Right lobe of liver (tissue), 6 donors: ENCODE measurements at regions not wholly inside any gene's neighbourhood (a gene's known extent, or its start where the extent isn't known, plus 50 kb on each side); places are given as distances from the start of the nearest gene placed in this dataset.

Source experiments
- ATAC-seq, 4 donors: fragments of 200-7000 bp; cut with Tn5 transposase; one replicate each; pipeline ENCODE4 v1.9.1; 2020; ENCODE audit warnings: mild to moderate bottlenecking in 4 of 4, moderate library complexity in 4 of 4
- DNase-seq, 3 donors: peaks; one replicate each; pipeline ENCODE4 v3.0.0-alpha.2; 2020
- H3K27ac ChIP-seq, 3 donors: fragments of 200-600 bp; one replicate each; pipeline ENCODE4 v1.8.0; 2022
- H3K27me3 ChIP-seq, 2 donors: fragments of 200-600 bp; one replicate each; pipeline ENCODE4 v1.8.0; 2022
- H3K36me3 ChIP-seq, 4 donors: fragments of 200-600 bp; sonication (generic) in 1 of 4; one replicate each; pipeline versions ENCODE4 v1.5.1 to v1.8.0; 2017 to 2022; ENCODE audit warnings: control low read depth in 1 of 4
- H3K4me1 ChIP-seq, 4 donors: fragments of 200-600 bp; sonication (generic) in 1 of 4; one replicate each; pipeline versions ENCODE4 v1.5.1 to v1.8.0; 2017 to 2022; ENCODE audit warnings: control low read depth in 1 of 4
- H3K4me3 ChIP-seq, 3 donors: fragments of 200-600 bp; one replicate each; pipeline ENCODE4 v1.8.0; 2022
- H3K9me3 ChIP-seq, 4 donors: fragments of 200-600 bp; sonication (generic) in 1 of 4; one replicate each; pipeline versions ENCODE4 v1.5.1 to v1.8.0; 2017 to 2022; ENCODE audit warnings: control low read depth in 1 of 4
- CTCF ChIP-seq, 4 donors: fragments of 200-600 bp in 3 of 4; fragments of 450-650 bp in 1 of 4; IDR thresholded peaks; one replicate each; pipeline versions ENCODE4 v1.5.1 to v1.8.0; 2016 to 2022; ENCODE audit warnings: antibody characterized with exemption in 4 of 4, mild to moderate bottlenecking in 2 of 4
- POLR2A ChIP-seq: fragments of 450-650 bp; IDR thresholded peaks from one replicate; pipeline ENCODE4 v1.6.1; 2017; ENCODE audit warnings: antibody characterized with exemption, mild to moderate bottlenecking
- WGBS: methylation state at CpG from one replicate; pipeline ENCODE4 v1.1.6; 2018; ENCODE audit warnings: low coverage, low lambda C conversion rate; ENCODE audit not compliant: insufficient coverage; ENCODE audit errors: missing lambda C conversion rate; 5-methylcytosine and 5-hydroxymethylcytosine counted together
- intact Hi-C, 2 donors: fragments of 100-400 bp; cut with DNase I; formaldehyde crosslinking; loops; one replicate each; pipeline versions ENCODE4 v1.11.2 to v1.14.1; 2022
- donor health status: DM: no; HTN: yes; CAD: no.
- donor health status: DM: no; HTN: no; CAD: no.
- donor health status: DM: no; HTN: no; CAD: no.
- donor health status: DM: no; HTN: yes; CAD: no.
- donor health status: DM: no; HTN: yes; CAD: no.

- no peak for ATAC-seq
- no peaks in the 10 kb centered on the region for H3K36me3 ChIP-seq
- no peak overlapping the region for H3K4me3 ChIP-seq
- peaks cover 0 to 17% (median 0%) of the 10 kb centered on the region in 4 donors for H3K4me1 ChIP-seq
- TF ChIP-seq CTCF (IDR thresholded peaks at IDR 0.05) (no peak), POLR2A (no peak)
- H3K9me3 ChIP-seq = no peaks in the 10 kb centered on the region
- no peak for DNase-seq
- H3K27me3 ChIP-seq = no peaks in the 10 kb centered on the region
- 79% methylated on average over 2 of the region's 3 CpGs for WGBS
- intact Hi-C loops = no loop called here
- H3K27ac ChIP-seq = no peak overlapping the region
Measured at GRCh38 chr7:140247559-140247958, 70.8 kb upstream of the KDM7A start.

- intact Hi-C loops = no loop called here
- H3K27me3 ChIP-seq = no peaks in the 10 kb centered on the region
- H3K36me3 ChIP-seq = no peaks in the 10 kb centered on the region
- peaks cover 0 to 23% (median 3%) of the 10 kb centered on the region in 4 donors for H3K4me1 ChIP-seq
- no peak overlapping the region for H3K27ac ChIP-seq
- TF ChIP-seq CTCF (IDR thresholded peaks at IDR 0.05) (no peak), POLR2A (no peak)
- DNase-seq = no peak
- H3K4me3 ChIP-seq = no peak overlapping the region
- ATAC-seq = no peak
- WGBS = 82% methylated on average over 4 of the region's 7 CpGs
- no peaks in the 10 kb centered on the region for H3K9me3 ChIP-seq
Measured at GRCh38 chr7:140245611-140246105, 68.9 kb upstream of the KDM7A start.

GRCh38 chr7:140242057-140243031, 65.6 kb upstream of the KDM7A start:
- no peaks in the 10 kb centered on the region for H3K9me3 ChIP-seq
- 40% methylated on average over 4 of the region's 4 CpGs for WGBS
- no peaks in the 10 kb centered on the region for H3K27me3 ChIP-seq
- intact Hi-C loops = no loop called here
- H3K27ac ChIP-seq = no peak overlapping the region
- H3K4me3 ChIP-seq = no peak overlapping the region
- H3K4me1 ChIP-seq = peaks cover 0 to 11% (median 3%) of the 10 kb centered on the region in 4 donors
- no peaks in the 10 kb centered on the region for H3K36me3 ChIP-seq
- TF ChIP-seq CTCF (IDR thresholded peaks at IDR 0.05) = no peak
- no peak for TF ChIP-seq POLR2A
- DNase-seq = peak in 2 of 3 donors; percentile 30 to 64
- peak; percentile 61 to 84 (median 80) for ATAC-seq

GRCh38 chr7:140239653-140239935, 62.8 kb upstream of the KDM7A start:
- Histone ChIP-seq H3K9me3 (no peaks in the 10 kb centered on the region), H3K27me3 (no peaks in the 10 kb centered on the region), H3K27ac (no peak overlapping the region), H3K36me3 (no peaks in the 10 kb centered on the region), H3K4me1 (peaks cover 0 to 11% (median 3%) of the 10 kb centered on the region in 4 donors), H3K4me3 (no peak overlapping the region)
- WGBS = 90% methylated on average over 2 of the region's 2 CpGs
- no peak for ATAC-seq
- intact Hi-C loops = no loop called here
- no peak for DNase-seq
- TF ChIP-seq POLR2A = no peak
